SU-DHL-6 (cell line): ENCODE measurements at regions not wholly inside any gene's neighbourhood (a gene's known extent, or its start where the extent isn't known, plus 50 kb on each side); places are given as distances from the start of the nearest gene placed in this dataset.

ENCODE experiments used
- H2AFZ ChIP-seq: fragments of 200-600 bp; sonication (generic); 2 replicates; pipeline ENCODE4 v1.6.1; 2014; ENCODE audit warnings: low read depth, mild to moderate bottlenecking, moderate library complexity, mixed read lengths, antibody characterized with exemption, low read length; ENCODE audit not compliant: severe bottlenecking
- H3F3A ChIP-seq: fragments of 200-600 bp; shearing (Covaris generic); 2 replicates; pipeline ENCODE4 v1.6.0; 2016; ENCODE audit warnings: antibody characterized with exemption, mild to moderate bottlenecking; ENCODE audit not compliant: insufficient read depth
- H3K27ac ChIP-seq: fragments of 200-600 bp; sonication (generic); 2 replicates; pipeline ENCODE4 v1.5.1; 2016; ENCODE audit warnings: low read depth, mild to moderate bottlenecking, low read length, moderate library complexity, mixed read lengths
- H3K27me3 ChIP-seq: fragments of 200-600 bp; sonication (generic), shearing (Covaris generic); 2 replicates; pipeline ENCODE4 v1.6.0; 2014; ENCODE audit warnings: mild to moderate bottlenecking, low read length
- H3K36me3 ChIP-seq: fragments of 200-600 bp; sonication (generic); 2 replicates; pipeline ENCODE4 v1.6.1; 2014; ENCODE audit warnings: mild to moderate bottlenecking, low read length, mixed read lengths
- H3K4me2 ChIP-seq: fragments of 300-600, 200-600 bp; shearing (Covaris generic), sonication (generic); 2 replicates; pipeline ENCODE4 v1.6.0; 2014; ENCODE audit warnings: low read length, low read depth, mild to moderate bottlenecking; ENCODE audit not compliant: poor library complexity, severe bottlenecking
- H3K4me3 ChIP-seq: fragments of 200-600 bp; sonication (generic); 2 replicates; pipeline ENCODE4 v1.5.1; 2014; ENCODE audit warnings: antibody characterized with exemption, low read length, mild to moderate bottlenecking, mixed read lengths; ENCODE audit not compliant: insufficient read depth, poor library complexity, severe bottlenecking
- H3K79me2 ChIP-seq: fragments of 200-600 bp; sonication (generic); 2 replicates; pipeline ENCODE4 v1.6.1; 2014; ENCODE audit warnings: mild to moderate bottlenecking, low read length, moderate library complexity; ENCODE audit not compliant: insufficient read depth
- H3K9ac ChIP-seq: fragments of 200-600 bp; sonication (generic); 2 replicates; pipeline ENCODE4 v1.7.0; 2014; ENCODE audit warnings: mild to moderate bottlenecking, low read length
- H3K9me2 ChIP-seq: fragments of 200-600 bp; sonication (generic); replicated peaks from 2 replicates; pipeline ENCODE4 v1.6.1; 2014; ENCODE audit warnings: low read length; ENCODE audit not compliant: insufficient read depth
- H3K9me3 ChIP-seq: fragments of 200-600 bp; sonication (generic); 2 replicates; pipeline ENCODE4 v1.6.1; 2014; ENCODE audit warnings: low read length, mixed read lengths; ENCODE audit not compliant: insufficient read depth
- H4K20me1 ChIP-seq: fragments of 200-600 bp; sonication (generic); 2 replicates; pipeline ENCODE4 v1.6.1; 2014; ENCODE audit warnings: low read depth, mild to moderate bottlenecking, antibody characterized with exemption, low read length, moderate library complexity, mixed read lengths
- CTCF ChIP-seq: fragments of 200-600 bp; sonication (generic); IDR thresholded peaks from one replicate; pipeline ENCODE4 v1.5.1; 2017; ENCODE audit warnings: antibody characterized with exemption, mild to moderate bottlenecking, low read length, moderate library complexity; ENCODE audit not compliant: insufficient read depth, poor library complexity, severe bottlenecking
- EZH2phosphoT487 ChIP-seq: fragments of 200-600 bp; sonication (generic), shearing (Covaris generic); conservative IDR thresholded peaks from 2 replicates; pipeline ENCODE4 v1.6.1; 2018; ENCODE audit warnings: mild to moderate bottlenecking, antibody characterized with exemption, low read length, moderate library complexity, mixed read lengths

DNA sequence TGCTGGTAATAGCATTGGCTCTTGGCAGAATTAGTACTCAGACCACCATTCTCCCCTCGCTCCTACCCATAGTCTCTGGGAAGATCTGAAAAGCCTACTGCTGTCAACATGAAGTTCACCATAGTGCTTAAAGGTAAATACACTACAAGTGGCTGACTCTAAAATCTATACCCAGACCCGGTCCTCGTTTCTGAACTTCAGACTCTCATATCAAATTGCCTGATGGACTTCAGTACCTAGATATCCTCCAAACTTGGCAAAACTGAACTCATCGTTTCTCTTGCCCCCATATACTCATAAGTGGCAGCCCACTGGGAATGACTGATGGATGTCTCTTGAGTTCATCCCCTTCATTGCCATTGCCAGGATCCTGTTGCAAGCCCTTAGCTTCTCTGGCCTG is 67.3 kb downstream of the VCPKMT start:
- Histone ChIP-seq H4K20me1 (no peaks in the 10 kb centered on the region), H3K36me3 (no peaks in the 10 kb centered on the region)
- no peak for TF ChIP-seq CTCF
- no peak for TF ChIP-seq EZH2phosphoT487

DNA sequence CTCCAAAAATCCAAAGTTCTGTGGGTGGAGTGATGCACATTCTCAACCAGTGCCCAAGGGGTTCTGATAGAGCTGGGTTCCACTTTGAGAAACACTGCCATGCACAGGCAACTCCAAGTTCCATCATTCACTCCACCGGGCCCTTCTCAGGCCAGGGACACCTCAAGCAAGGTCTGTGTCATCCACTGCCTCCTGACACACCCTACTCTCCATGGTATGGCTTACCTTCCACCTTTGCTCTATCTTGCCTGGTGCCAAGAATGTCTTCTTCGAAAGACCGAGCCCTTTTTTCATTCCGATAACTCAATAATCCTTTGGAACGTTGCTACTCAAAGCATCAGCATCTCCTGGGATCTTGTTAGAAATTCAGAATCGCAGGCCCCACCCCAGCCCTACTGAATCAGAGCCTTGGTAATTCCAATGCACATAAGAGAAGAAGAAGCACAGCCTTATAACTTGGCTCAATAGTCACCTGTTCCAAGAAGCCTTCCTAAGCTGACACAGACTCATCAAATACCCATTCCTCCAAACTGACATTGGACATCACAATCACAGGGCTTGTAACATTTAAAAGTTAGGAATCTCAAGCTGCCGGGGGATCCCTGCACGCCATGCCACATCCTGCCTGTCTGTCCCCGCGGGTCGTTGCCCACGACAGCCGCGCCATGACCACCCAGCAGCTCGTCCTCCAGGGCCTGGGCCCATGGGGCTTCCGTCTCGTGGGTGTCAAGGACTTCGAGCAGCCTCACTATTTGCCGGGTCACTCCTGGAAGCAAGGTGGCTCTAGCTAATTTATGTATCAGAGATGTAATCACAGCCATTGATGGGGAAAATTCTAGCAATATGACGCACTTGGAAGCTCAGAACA is 66.4 kb downstream of the VCPKMT start:
- no peaks in the 10 kb centered on the region for H3K79me2 ChIP-seq

More for the DNA sequence above, 67.3 kb downstream of the VCPKMT start:
- H3K9me2 ChIP-seq, result no peaks in the 10 kb centered on the region
- no peak overlapping the region for H3K9ac ChIP-seq
- no peaks in the 10 kb centered on the region for H3K27me3 ChIP-seq
- no peaks in the 10 kb centered on the region for H3K79me2 ChIP-seq
- no peaks in the 10 kb centered on the region for H3K9me3 ChIP-seq
- no peak overlapping the region for H3K4me2 ChIP-seq
- no peak overlapping the region for H3K4me3 ChIP-seq
- no peak overlapping the region for H3K27ac ChIP-seq
- no peak overlapping the region for H2AFZ ChIP-seq
- peaks cover 3% of the 10 kb centered on the region; the same call in 1 of the 2 replicates for H3F3A ChIP-seq

GRCh38 chr14:50051106-50051505 is 65.3 kb downstream of the VCPKMT start:
- TF ChIP-seq CTCF (no peak), EZH2phosphoT487 (no peak)
- Histone ChIP-seq H3K36me3 (no peaks in the 10 kb centered on the region), H4K20me1 (no peaks in the 10 kb centered on the region), H3K4me3 (no peak overlapping the region), H3K79me2 (no peaks in the 10 kb centered on the region), H3K9ac (no peak overlapping the region), H3K9me2 (no peaks in the 10 kb centered on the region), H3F3A (no peaks in the 10 kb centered on the region; the same call in 1 of the 2 replicates), H2AFZ (no peak overlapping the region), H3K27me3 (no peaks in the 10 kb centered on the region), H3K9me3 (no peaks in the 10 kb centered on the region), H3K27ac (no peak overlapping the region), H3K4me2 (no peak overlapping the region)

More for the DNA sequence above, 66.4 kb downstream of the VCPKMT start:
- H3K4me2 ChIP-seq, result no peak overlapping the region
- no peaks in the 10 kb centered on the region for H4K20me1 ChIP-seq
- H3K4me3 ChIP-seq, result no peak overlapping the region
- no peaks in the 10 kb centered on the region for H3K9me2 ChIP-seq
- H3K9me3 ChIP-seq, result no peaks in the 10 kb centered on the region
- H3K36me3 ChIP-seq, result no peaks in the 10 kb centered on the region
- H3K27ac ChIP-seq, result no peak overlapping the region
- TF ChIP-seq CTCF, result no peak
- TF ChIP-seq EZH2phosphoT487, result no peak
- peaks cover 3% of the 10 kb centered on the region; the same call in 1 of the 2 replicates for H3F3A ChIP-seq
- H3K9ac ChIP-seq, result no peak overlapping the region
- H2AFZ ChIP-seq, result no peak overlapping the region
- no peaks in the 10 kb centered on the region for H3K27me3 ChIP-seq
